ENCODE measurements at regions not wholly inside any gene's neighbourhood (a gene's known extent, or its start where the extent isn't known, plus 50 kb on each side); places are given as distances from the start of the nearest gene placed in this dataset.
A peak's percentile ranks its signal among the peaks of the same experiment; 100 is the strongest.

DNA sequence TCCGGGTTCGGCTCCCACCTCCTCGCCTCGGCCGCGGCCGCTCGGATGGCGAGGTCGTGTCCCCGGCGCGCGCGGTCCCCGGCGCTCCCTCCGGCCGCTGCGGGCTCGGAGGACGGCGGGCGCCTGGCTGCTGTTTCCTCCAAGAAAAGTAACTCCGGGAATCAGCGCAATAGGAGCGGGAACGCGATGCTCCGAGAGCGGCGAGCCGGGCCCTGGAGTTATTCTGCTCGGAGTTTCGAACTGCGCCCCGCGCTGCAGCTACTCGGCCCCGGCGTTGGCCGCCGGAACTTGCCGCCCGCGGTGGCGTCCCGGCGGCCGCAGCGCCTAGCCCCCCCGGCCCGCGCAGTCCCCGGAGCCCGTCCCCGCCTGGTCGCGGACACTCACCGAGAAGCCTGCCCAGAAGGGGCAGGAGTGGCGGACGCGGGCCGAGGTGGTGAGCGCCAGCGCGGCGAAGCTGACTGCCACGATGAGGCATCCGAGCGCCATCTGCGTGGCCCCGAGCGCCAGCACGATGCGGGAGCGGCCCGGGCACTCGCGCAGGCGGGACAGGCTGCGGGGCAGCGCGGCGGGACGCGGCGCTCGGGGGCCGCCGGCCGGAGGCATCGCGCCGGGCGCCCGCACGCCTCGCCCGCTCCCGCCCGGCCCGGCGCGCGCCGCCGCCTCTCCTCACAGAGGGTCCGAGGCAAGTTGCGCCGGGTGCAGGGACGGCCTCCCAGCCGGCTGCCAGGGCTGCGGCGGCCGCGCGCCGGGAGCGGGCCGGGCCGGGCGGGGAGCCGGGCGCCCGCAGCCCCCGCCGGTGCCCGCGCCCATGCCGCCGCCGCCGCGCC is 251.9 kb downstream of the TJP1 start:
- Histone ChIP-seq H3K4me3 (peak overlapping the region; percentile 90), H3K36me3 (no peaks in the 10 kb centered on the region), H3K27me3 (peaks cover 51% of the 10 kb centered on the region), H3K27ac (no peak overlapping the region), H3K4me1 (ENCODE audit: low read depth) (peaks cover 6% of the 10 kb centered on the region), H3K9me3 (ENCODE audit: low read depth) (no peaks in the 10 kb centered on the region)
- TF ChIP-seq, protein P1, sequence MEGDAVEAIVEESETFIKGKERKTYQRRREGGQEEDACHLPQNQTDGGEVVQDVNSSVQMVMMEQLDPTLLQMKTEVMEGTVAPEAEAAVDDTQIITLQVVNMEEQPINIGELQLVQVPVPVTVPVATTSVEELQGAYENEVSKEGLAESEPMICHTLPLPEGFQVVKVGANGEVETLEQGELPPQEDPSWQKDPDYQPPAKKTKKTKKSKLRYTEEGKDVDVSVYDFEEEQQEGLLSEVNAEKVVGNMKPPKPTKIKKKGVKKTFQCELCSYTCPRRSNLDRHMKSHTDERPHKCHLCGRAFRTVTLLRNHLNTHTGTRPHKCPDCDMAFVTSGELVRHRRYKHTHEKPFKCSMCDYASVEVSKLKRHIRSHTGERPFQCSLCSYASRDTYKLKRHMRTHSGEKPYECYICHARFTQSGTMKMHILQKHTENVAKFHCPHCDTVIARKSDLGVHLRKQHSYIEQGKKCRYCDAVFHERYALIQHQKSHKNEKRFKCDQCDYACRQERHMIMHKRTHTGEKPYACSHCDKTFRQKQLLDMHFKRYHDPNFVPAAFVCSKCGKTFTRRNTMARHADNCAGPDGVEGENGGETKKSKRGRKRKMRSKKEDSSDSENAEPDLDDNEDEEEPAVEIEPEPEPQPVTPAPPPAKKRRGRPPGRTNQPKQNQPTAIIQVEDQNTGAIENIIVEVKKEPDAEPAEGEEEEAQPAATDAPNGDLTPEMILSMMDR (IDR thresholded peaks at IDR 0.05; ENCODE audit: low read depth, low read length) = no peak
- peak; percentile 22 to 66 for DNase-seq (ENCODE audit: low read depth in 1 of 2, low spot score in 1 of 2)

DNA sequence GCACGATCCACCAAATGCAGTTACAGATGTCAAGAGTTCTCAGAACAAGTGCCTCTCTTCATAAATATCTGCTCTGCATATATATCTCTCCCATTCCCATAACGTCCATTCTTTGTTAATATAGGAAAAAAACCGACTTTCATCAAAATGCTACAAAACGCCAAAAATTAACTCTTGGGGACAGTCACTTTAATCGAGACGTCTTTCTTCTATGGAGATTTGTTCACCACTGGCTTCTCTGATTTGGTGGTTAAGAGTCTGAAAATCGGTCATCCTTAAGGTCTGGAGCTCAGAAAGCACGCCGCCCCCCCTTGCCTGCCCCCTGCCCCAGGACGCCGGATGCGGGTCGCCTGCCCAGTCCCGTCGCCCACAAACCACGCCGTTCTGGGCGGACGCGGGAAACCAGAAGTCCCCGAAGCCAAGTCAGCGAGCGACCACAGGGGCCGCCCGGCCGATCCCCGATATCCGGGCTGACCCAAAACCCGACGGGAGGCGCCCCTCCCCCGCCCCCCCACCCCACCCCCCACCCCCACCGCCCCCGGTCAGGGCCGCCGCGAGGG is 252.7 kb downstream of the TJP1 start:
- Histone ChIP-seq H3K27me3 (peaks cover 45% of the 10 kb centered on the region), H3K36me3 (no peaks in the 10 kb centered on the region), H3K4me1 (ENCODE audit: low read depth) (peaks cover 6% of the 10 kb centered on the region), H3K4me3 (peak overlapping the region; percentile 90), H3K9me3 (ENCODE audit: low read depth) (no peaks in the 10 kb centered on the region), H3K27ac (no peak overlapping the region)
- DNase-seq (ENCODE audit: low read depth in 1 of 2, low spot score in 1 of 2) = peak in 1 of 2 donors; percentile 8
- TF ChIP-seq, protein P1 (IDR thresholded peaks at IDR 0.05; ENCODE audit: low read depth, low read length) = no peak

DNA sequence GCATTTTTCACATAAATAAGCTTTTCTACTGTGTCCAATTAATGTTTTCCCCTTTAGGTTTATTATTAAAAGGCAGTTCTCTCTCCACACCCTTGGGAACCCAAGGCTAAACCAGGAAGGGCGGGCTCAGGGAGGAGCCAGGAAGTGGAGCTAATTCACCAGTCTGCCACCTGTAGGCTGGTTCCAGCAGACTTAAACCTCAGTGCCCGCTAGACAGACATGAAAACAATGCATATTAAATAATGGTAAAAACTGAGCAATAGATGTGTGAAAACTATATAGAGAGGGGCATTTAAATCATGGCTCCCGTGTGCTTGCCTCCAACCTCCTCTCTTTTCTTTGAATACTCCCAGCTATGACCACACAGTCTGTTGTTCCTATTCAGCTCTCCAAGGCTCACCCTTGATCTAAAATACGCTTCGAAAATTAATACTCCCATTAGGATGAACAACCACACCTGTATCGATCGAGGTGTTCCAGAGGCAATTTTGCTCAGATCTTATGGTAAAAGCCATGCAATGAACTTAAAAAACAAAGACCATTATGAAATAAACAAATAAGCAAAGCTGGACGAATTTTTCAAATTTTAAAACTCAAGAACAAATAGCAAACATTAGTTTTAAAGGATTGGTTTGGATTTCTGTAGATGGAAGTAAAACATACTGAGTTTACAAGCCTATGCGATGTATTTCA is 253.3 kb downstream of the TJP1 start:
- Histone ChIP-seq H3K4me3 (no peak overlapping the region), H3K4me1 (ENCODE audit: low read depth) (peaks cover 6% of the 10 kb centered on the region), H3K36me3 (no peaks in the 10 kb centered on the region), H3K27ac (no peak overlapping the region), H3K9me3 (ENCODE audit: low read depth) (no peaks in the 10 kb centered on the region), H3K27me3 (peaks cover 45% of the 10 kb centered on the region)
- TF ChIP-seq, protein P1 (IDR thresholded peaks at IDR 0.05; ENCODE audit: low read depth, low read length) = peak; percentile 14
- DNase-seq (ENCODE audit: low read depth in 1 of 2, low spot score in 1 of 2) = peak; percentile 10 to 64

DNA sequence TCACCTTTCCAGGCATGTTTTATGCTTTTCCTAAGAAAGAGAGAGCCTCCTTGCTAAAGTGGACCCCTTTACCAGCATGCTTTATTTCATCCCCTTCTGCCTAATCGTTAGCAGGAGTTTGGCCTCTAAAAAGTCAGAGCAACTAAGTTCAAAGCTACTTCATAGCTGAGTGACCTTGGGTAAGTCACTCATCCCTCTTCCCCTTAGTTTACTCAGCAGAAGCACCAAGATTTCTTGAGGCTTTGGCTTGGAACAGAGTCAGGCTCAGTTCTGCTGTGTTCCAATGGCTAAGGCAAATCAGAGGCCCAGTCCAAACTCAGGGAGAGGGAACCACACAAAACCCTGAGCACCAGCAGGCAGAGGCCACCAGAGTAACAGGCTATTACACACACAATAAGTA is 254.9 kb downstream of the TJP1 start:
- peaks cover 2% of the 10 kb centered on the region for H3K4me1 ChIP-seq (ENCODE audit: low read depth)
- no peaks in the 10 kb centered on the region for H3K9me3 ChIP-seq (ENCODE audit: low read depth)
- H3K4me3 ChIP-seq = no peak overlapping the region
- no peak overlapping the region for H3K27ac ChIP-seq
- DNase-seq (ENCODE audit: low read depth in 1 of 2, low spot score in 1 of 2) = no peak
- TF ChIP-seq, protein P1 (IDR thresholded peaks at IDR 0.05; ENCODE audit: low read depth, low read length) = no peak
- H3K27me3 ChIP-seq = peaks cover 29% of the 10 kb centered on the region
- H3K36me3 ChIP-seq = no peaks in the 10 kb centered on the region

DNA sequence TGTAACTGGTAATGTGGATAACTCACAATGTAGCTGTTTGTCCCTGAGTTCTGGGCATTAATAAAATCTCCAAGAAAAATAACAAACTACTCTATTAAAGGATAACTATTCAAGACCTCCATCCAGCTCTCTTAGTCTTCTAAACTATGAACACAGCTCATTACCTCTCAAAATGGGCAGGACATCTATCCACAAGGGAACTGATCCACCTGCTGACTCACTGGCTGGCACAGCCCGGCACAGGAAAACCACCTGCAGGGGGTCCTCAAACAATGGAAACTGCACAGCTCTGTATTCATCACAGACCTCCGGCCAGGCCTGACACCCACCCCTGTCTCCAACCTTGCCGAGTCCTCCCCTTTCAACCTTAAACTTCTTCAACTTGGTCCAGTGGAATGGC is 255.4 kb downstream of the TJP1 start:
- H3K9me3 ChIP-seq (ENCODE audit: low read depth) = no peaks in the 10 kb centered on the region
- H3K4me3 ChIP-seq = no peak overlapping the region
- no peaks in the 10 kb centered on the region for H3K4me1 ChIP-seq (ENCODE audit: low read depth)
- H3K27me3 ChIP-seq = peaks cover 29% of the 10 kb centered on the region
- no peak for DNase-seq (ENCODE audit: low read depth in 1 of 2, low spot score in 1 of 2)
- no peaks in the 10 kb centered on the region for H3K36me3 ChIP-seq
- H3K27ac ChIP-seq = no peak overlapping the region
- TF ChIP-seq, protein P1 (IDR thresholded peaks at IDR 0.05; ENCODE audit: low read depth, low read length) = no peak

All from cardiac muscle cell (in vitro differentiated cells and primary cell).